ENCODE measurements at regions not wholly inside any gene's neighbourhood (a gene's known extent, or its start where the extent isn't known, plus 50 kb on each side); places are given as distances from the start of the nearest gene placed in this dataset.
A peak's percentile ranks its signal among the peaks of the same experiment; 100 is the strongest.

GRCh38 chr18:51753365-51754057 is 556.0 kb upstream of the MEX3C start:
- H3K27me3 ChIP-seq (replicated peaks; ENCODE audit: control insufficient read depth, insufficient read depth, low read length) = no peaks in the 10 kb centered on the region
- no peak for TF ChIP-seq CTCF (IDR thresholded peaks at IDR 0.05; ENCODE audit: insufficient read depth, low read length, poor library complexity, severe bottlenecking)
- no peak for DNase-seq (ENCODE audit: extremely low read depth, insufficient read length)
- H3K36me3 ChIP-seq (ENCODE audit: control insufficient read depth, insufficient read depth, low read length) = no peaks in the 10 kb centered on the region
- no peak overlapping the region for H3K4me3 ChIP-seq (replicated peaks; ENCODE audit: low read depth, low read length)

GRCh38 chr18:51754566-51754965 is 557.1 kb upstream of the MEX3C start:
- no peak for DNase-seq (ENCODE audit: extremely low read depth, insufficient read length)
- no peaks in the 10 kb centered on the region for H3K36me3 ChIP-seq (ENCODE audit: control insufficient read depth, insufficient read depth, low read length)
- H3K27me3 ChIP-seq (replicated peaks; ENCODE audit: control insufficient read depth, insufficient read depth, low read length) = no peaks in the 10 kb centered on the region
- no peak overlapping the region for H3K4me3 ChIP-seq (replicated peaks; ENCODE audit: low read depth, low read length)
- no peak for TF ChIP-seq CTCF (IDR thresholded peaks at IDR 0.05; ENCODE audit: insufficient read depth, low read length, poor library complexity, severe bottlenecking)

- H3K27me3 ChIP-seq (replicated peaks; ENCODE audit: control insufficient read depth, insufficient read depth, low read length) = no peaks in the 10 kb centered on the region
- H3K36me3 ChIP-seq (ENCODE audit: control insufficient read depth, insufficient read depth, low read length) = no peaks in the 10 kb centered on the region
- TF ChIP-seq CTCF (IDR thresholded peaks at IDR 0.05; ENCODE audit: insufficient read depth, low read length, poor library complexity, severe bottlenecking) = no peak
- H3K4me3 ChIP-seq (replicated peaks; ENCODE audit: low read depth, low read length) = no peak overlapping the region
- no peak for DNase-seq (ENCODE audit: extremely low read depth, insufficient read length)
Measured at GRCh38 chr18:51757255-51757924, 559.9 kb upstream of the MEX3C start.

DNA sequence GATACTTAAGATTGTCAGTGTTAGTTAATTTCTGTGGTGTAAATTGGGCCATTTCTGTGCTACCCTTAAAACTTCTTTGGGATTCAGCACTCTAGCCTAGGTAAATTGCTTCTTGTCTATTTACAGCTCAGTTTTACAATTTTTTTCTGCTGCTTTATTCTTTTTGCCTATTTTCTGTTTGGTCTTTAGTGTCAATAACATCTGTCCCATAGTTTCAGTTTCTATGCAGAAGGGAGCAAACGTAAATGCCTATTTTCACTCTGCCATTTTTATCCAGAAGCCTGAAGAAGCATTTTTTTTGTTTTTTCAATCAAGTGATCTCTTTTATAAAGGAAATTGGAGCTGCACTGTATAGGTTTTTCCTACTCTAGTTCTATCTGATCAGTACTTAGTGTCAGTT is 564.9 kb upstream of the MEX3C start:
- H3K4me3 ChIP-seq (replicated peaks; ENCODE audit: low read depth, low read length) = no peak overlapping the region
- H3K27me3 ChIP-seq (replicated peaks; ENCODE audit: control insufficient read depth, insufficient read depth, low read length) = no peaks in the 10 kb centered on the region
- DNase-seq (ENCODE audit: extremely low read depth, insufficient read length) = no peak
- no peak for TF ChIP-seq CTCF (IDR thresholded peaks at IDR 0.05; ENCODE audit: insufficient read depth, low read length, poor library complexity, severe bottlenecking)
- no peaks in the 10 kb centered on the region for H3K36me3 ChIP-seq (ENCODE audit: control insufficient read depth, insufficient read depth, low read length)

DNA sequence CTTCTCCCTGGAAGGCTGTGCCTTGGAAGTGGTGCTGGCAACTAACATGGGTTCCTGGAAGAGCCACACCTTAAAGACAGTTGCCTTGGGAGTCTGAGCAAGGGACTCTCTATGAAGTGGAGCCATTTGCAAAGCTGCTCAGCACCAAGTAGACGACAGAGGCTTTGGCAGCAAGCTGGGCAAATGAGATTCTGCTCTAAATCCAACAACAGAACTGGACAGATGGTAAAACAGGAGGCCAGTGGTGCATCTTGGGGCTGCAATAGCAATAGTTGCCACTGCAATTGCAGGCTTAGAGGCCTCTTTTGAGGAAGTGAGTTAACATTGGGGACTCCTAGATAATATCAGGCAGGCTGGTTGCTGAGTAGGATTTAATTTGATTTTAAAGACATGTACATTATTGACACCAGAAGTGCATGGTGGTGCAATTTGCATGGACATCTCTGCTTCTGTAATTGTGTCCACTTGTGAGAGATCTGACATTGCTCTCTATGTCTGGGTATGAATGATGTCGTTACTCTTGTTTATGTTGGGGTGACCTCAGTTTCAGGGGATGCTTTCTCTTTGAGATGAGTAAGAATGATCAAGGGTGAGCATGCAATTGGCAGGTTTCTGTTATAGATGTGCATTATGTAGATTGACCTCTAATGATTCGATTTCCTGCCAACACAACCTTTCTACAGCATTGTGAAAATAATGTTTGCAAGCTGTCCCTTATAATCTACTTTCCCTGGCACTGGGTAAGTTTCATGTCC is 568.3 kb upstream of the MEX3C start:
- Histone ChIP-seq H3K4me3 (replicated peaks; ENCODE audit: low read depth, low read length) (no peak overlapping the region), H3K36me3 (ENCODE audit: control insufficient read depth, insufficient read depth, low read length) (no peaks in the 10 kb centered on the region), H3K27me3 (replicated peaks; ENCODE audit: control insufficient read depth, insufficient read depth, low read length) (no peaks in the 10 kb centered on the region)
- DNase-seq (ENCODE audit: extremely low read depth, insufficient read length) = peak; percentile 22
- TF ChIP-seq CTCF (IDR thresholded peaks at IDR 0.05; ENCODE audit: insufficient read depth, low read length, poor library complexity, severe bottlenecking) = no peak

Data from GM06990 (cell line).